ENCODE measurements at regions not wholly inside any gene's neighbourhood (a gene's known extent, or its start where the extent isn't known, plus 50 kb on each side); places are given as distances from the start of the nearest gene placed in this dataset.

- H3K4me3 ChIP-seq (ENCODE audit: low read length): no peak overlapping the region
- no peaks in the 10 kb centered on the region for H3K4me1 ChIP-seq (ENCODE audit: control insufficient read depth, insufficient read depth, low read length)
- H3K4me2 ChIP-seq (ENCODE audit: low read length): no peak overlapping the region
- H3K9me3 ChIP-seq (replicated peaks; ENCODE audit: low read length): no peaks in the 10 kb centered on the region
- H3K36me3 ChIP-seq (ENCODE audit: insufficient read depth, low read length): no peaks in the 10 kb centered on the region
- no peaks in the 10 kb centered on the region for H3K27me3 ChIP-seq (ENCODE audit: control insufficient read depth, insufficient read depth, low read length)
- no peak overlapping the region for H3K9ac ChIP-seq (ENCODE audit: low read depth, low read length)
These were observed 73.3 kb downstream of the RFC3 start for GRCh38 chr13:33891196-33891742.

GRCh38 chr13:33893559-33893958, 75.6 kb downstream of the RFC3 start:
- no peaks in the 10 kb centered on the region for H3K36me3 ChIP-seq (ENCODE audit: insufficient read depth, low read length)
- no peak overlapping the region for H3K4me3 ChIP-seq (ENCODE audit: low read length)
- no peaks in the 10 kb centered on the region for H3K27me3 ChIP-seq (ENCODE audit: control insufficient read depth, insufficient read depth, low read length)
- H3K9ac ChIP-seq (ENCODE audit: low read depth, low read length): no peak overlapping the region
- no peaks in the 10 kb centered on the region for H3K9me3 ChIP-seq (replicated peaks; ENCODE audit: low read length)
- H3K4me2 ChIP-seq (ENCODE audit: low read length): no peak overlapping the region
- H3K4me1 ChIP-seq (ENCODE audit: control insufficient read depth, insufficient read depth, low read length): no peaks in the 10 kb centered on the region

GRCh38 chr13:33904431-33904830, 86.5 kb downstream of the RFC3 start:
- Histone ChIP-seq H3K36me3 (ENCODE audit: insufficient read depth, low read length) (no peaks in the 10 kb centered on the region), H3K27me3 (ENCODE audit: control insufficient read depth, insufficient read depth, low read length) (no peaks in the 10 kb centered on the region), H3K4me2 (ENCODE audit: low read length) (no peak overlapping the region), H3K4me1 (ENCODE audit: control insufficient read depth, insufficient read depth, low read length) (no peaks in the 10 kb centered on the region), H3K9me3 (replicated peaks; ENCODE audit: low read length) (no peaks in the 10 kb centered on the region), H3K4me3 (ENCODE audit: low read length) (no peak overlapping the region), H3K9ac (ENCODE audit: low read depth, low read length) (no peak overlapping the region)

GRCh38 chr13:33908116-33908515, 90.2 kb downstream of the RFC3 start:
- H3K36me3 ChIP-seq (ENCODE audit: insufficient read depth, low read length): no peaks in the 10 kb centered on the region
- H3K9ac ChIP-seq (ENCODE audit: low read depth, low read length): no peak overlapping the region
- no peak overlapping the region for H3K4me2 ChIP-seq (ENCODE audit: low read length)
- no peak overlapping the region for H3K4me3 ChIP-seq (ENCODE audit: low read length)
- H3K9me3 ChIP-seq (replicated peaks; ENCODE audit: low read length): no peaks in the 10 kb centered on the region
- H3K4me1 ChIP-seq (ENCODE audit: control insufficient read depth, insufficient read depth, low read length): no peaks in the 10 kb centered on the region
- no peaks in the 10 kb centered on the region for H3K27me3 ChIP-seq (ENCODE audit: control insufficient read depth, insufficient read depth, low read length)

GRCh38 chr13:33910255-33910654, 92.3 kb downstream of the RFC3 start:
- Histone ChIP-seq H3K27me3 (ENCODE audit: control insufficient read depth, insufficient read depth, low read length) (no peaks in the 10 kb centered on the region), H3K4me1 (ENCODE audit: control insufficient read depth, insufficient read depth, low read length) (peaks cover 6% of the 10 kb centered on the region), H3K4me2 (ENCODE audit: low read length) (no peak overlapping the region), H3K9ac (ENCODE audit: low read depth, low read length) (no peak overlapping the region), H3K4me3 (ENCODE audit: low read length) (no peak overlapping the region), H3K9me3 (replicated peaks; ENCODE audit: low read length) (no peaks in the 10 kb centered on the region), H3K36me3 (ENCODE audit: insufficient read depth, low read length) (no peaks in the 10 kb centered on the region)

- Histone ChIP-seq H3K4me1 (ENCODE audit: control insufficient read depth, insufficient read depth, low read length) (peaks cover 8% of the 10 kb centered on the region), H3K36me3 (ENCODE audit: insufficient read depth, low read length) (no peaks in the 10 kb centered on the region), H3K9me3 (replicated peaks; ENCODE audit: low read length) (no peaks in the 10 kb centered on the region), H3K4me2 (ENCODE audit: low read length) (no peak overlapping the region), H3K4me3 (ENCODE audit: low read length) (no peak overlapping the region), H3K27me3 (ENCODE audit: control insufficient read depth, insufficient read depth, low read length) (no peaks in the 10 kb centered on the region), H3K9ac (ENCODE audit: low read depth, low read length) (no peak overlapping the region)
These were observed 93.6 kb downstream of the RFC3 start for GRCh38 chr13:33911521-33911920.

- Histone ChIP-seq H3K9me3 (replicated peaks; ENCODE audit: low read length) (no peaks in the 10 kb centered on the region), H3K9ac (ENCODE audit: low read depth, low read length) (no peak overlapping the region), H3K4me3 (ENCODE audit: low read length) (no peak overlapping the region), H3K4me1 (ENCODE audit: control insufficient read depth, insufficient read depth, low read length) (peaks cover 20% of the 10 kb centered on the region), H3K36me3 (ENCODE audit: insufficient read depth, low read length) (no peaks in the 10 kb centered on the region), H3K27me3 (ENCODE audit: control insufficient read depth, insufficient read depth, low read length) (no peaks in the 10 kb centered on the region), H3K4me2 (ENCODE audit: low read length) (no peak overlapping the region)
These were observed 95.9 kb downstream of the RFC3 start for GRCh38 chr13:33913829-33914228.

GRCh38 chr13:33917190-33917589, 99.2 kb downstream of the RFC3 start:
- Histone ChIP-seq H3K4me2 (ENCODE audit: low read length) (no peak overlapping the region), H3K27me3 (ENCODE audit: control insufficient read depth, insufficient read depth, low read length) (no peaks in the 10 kb centered on the region), H3K36me3 (ENCODE audit: insufficient read depth, low read length) (no peaks in the 10 kb centered on the region), H3K9ac (ENCODE audit: low read depth, low read length) (no peak overlapping the region), H3K9me3 (replicated peaks; ENCODE audit: low read length) (no peaks in the 10 kb centered on the region), H3K4me1 (ENCODE audit: control insufficient read depth, insufficient read depth, low read length) (peaks cover 24% of the 10 kb centered on the region), H3K4me3 (ENCODE audit: low read length) (no peak overlapping the region)

- Histone ChIP-seq H3K4me1 (ENCODE audit: control insufficient read depth, insufficient read depth, low read length) (peaks cover 24% of the 10 kb centered on the region), H3K9me3 (replicated peaks; ENCODE audit: low read length) (no peaks in the 10 kb centered on the region), H3K36me3 (ENCODE audit: insufficient read depth, low read length) (no peaks in the 10 kb centered on the region), H3K27me3 (ENCODE audit: control insufficient read depth, insufficient read depth, low read length) (no peaks in the 10 kb centered on the region), H3K4me2 (ENCODE audit: low read length) (peak overlapping the region; percentile 46), H3K9ac (ENCODE audit: low read depth, low read length) (no peak overlapping the region), H3K4me3 (ENCODE audit: low read length) (peak overlapping the region; percentile 32)
These were observed 100.4 kb downstream of the RFC3 start for GRCh38 chr13:33918199-33918932.

GRCh38 chr13:33919120-33919519, 101.2 kb downstream of the RFC3 start:
- Histone ChIP-seq H3K4me1 (ENCODE audit: control insufficient read depth, insufficient read depth, low read length) (peaks cover 24% of the 10 kb centered on the region), H3K9me3 (replicated peaks; ENCODE audit: low read length) (no peaks in the 10 kb centered on the region), H3K27me3 (ENCODE audit: control insufficient read depth, insufficient read depth, low read length) (no peaks in the 10 kb centered on the region), H3K4me3 (ENCODE audit: low read length) (peak overlapping the region; percentile 32), H3K4me2 (ENCODE audit: low read length) (peak overlapping the region; percentile 43), H3K9ac (ENCODE audit: low read depth, low read length) (no peak overlapping the region), H3K36me3 (ENCODE audit: insufficient read depth, low read length) (no peaks in the 10 kb centered on the region)

- Histone ChIP-seq H3K4me2 (ENCODE audit: low read length) (no peak overlapping the region), H3K27me3 (ENCODE audit: control insufficient read depth, insufficient read depth, low read length) (no peaks in the 10 kb centered on the region), H3K4me3 (ENCODE audit: low read length) (no peak overlapping the region), H3K4me1 (ENCODE audit: control insufficient read depth, insufficient read depth, low read length) (no peaks in the 10 kb centered on the region), H3K9me3 (replicated peaks; ENCODE audit: low read length) (no peaks in the 10 kb centered on the region), H3K36me3 (ENCODE audit: insufficient read depth, low read length) (no peaks in the 10 kb centered on the region), H3K9ac (ENCODE audit: low read depth, low read length) (no peak overlapping the region)
These were observed 107.6 kb downstream of the RFC3 start for GRCh38 chr13:33925563-33925962.

GRCh38 chr13:33927315-33927714, 109.4 kb downstream of the RFC3 start:
- H3K4me2 ChIP-seq (ENCODE audit: low read length): no peak overlapping the region
- H3K27me3 ChIP-seq (ENCODE audit: control insufficient read depth, insufficient read depth, low read length): no peaks in the 10 kb centered on the region
- H3K36me3 ChIP-seq (ENCODE audit: insufficient read depth, low read length): no peaks in the 10 kb centered on the region
- no peak overlapping the region for H3K9ac ChIP-seq (ENCODE audit: low read depth, low read length)
- H3K4me3 ChIP-seq (ENCODE audit: low read length): no peak overlapping the region
- H3K9me3 ChIP-seq (replicated peaks; ENCODE audit: low read length): no peaks in the 10 kb centered on the region
- no peaks in the 10 kb centered on the region for H3K4me1 ChIP-seq (ENCODE audit: control insufficient read depth, insufficient read depth, low read length)

Measured in skeletal muscle satellite cell (primary cell).